HTR-8/SVneo (cell line): ENCODE measurements at regions not wholly inside any gene's neighbourhood (a gene's known extent, or its start where the extent isn't known, plus 50 kb on each side); places are given as distances from the start of the nearest gene placed in this dataset.
"Not testable (repeated sequence)": the region's sequence is repeated elsewhere in the genome, so short reads cannot be mapped to it uniquely, and the experiment has no call there.

Source experiments
- DNase-seq: peaks from one replicate; pipeline ENCODE4 v3.0.0; 2011; ENCODE audit warnings: low spot score, mixed read lengths; ENCODE audit not compliant: insufficient read length
- FAIRE-seq: peaks from 2 replicates; lab custom pipeline; 2011; peaks lifted over from hg19 to GRCh38; lab: Jason Lieb, UNC

DNA sequence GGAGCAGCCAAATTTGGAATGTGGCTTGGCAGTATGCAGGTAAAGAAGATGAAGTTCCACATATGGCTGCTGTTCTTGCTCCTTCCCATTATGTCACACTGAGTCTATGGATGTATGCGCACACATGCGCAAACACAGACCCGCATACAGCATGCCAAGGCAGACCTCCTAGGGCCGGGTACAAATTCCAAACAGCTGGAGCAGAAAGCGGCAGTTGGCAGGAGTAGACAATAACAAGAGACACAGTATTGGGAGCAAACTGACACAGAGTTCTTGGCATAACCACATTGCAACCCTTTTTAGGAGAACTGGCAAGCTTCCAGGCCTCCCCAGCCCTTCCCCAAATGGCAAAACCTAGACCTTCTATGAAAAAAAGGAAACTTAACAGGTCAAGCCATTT, 268.9 kb downstream of the SP3 start:
- FAIRE-seq: no peak
- no peak for DNase-seq

DNA sequence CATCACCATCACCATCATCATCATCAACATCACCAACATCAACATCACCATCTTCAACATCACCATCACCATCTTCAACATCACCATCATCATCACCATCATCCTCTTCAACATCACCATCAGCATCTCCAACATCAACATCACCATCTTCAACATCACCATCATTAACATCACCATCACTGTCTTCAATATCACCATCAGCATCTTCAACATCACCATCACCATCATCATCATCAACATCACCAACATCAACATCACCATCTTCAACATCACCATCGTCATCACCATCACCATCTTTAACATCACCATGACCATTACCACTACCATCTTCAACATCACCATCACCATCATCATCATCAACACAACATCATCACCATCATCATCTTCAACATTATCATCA, 267.2 kb downstream of the SP3 start:
- DNase-seq (no peak), FAIRE-seq (peak; percentile 95)

GRCh38 chr2:173705656-173706055, 259.5 kb downstream of the SP3 start:
- DNase-seq (no peak), FAIRE-seq (no peak)

GRCh38 chr2:173706936-173707335, 258.2 kb downstream of the SP3 start:
- DNase-seq (no peak), FAIRE-seq (no peak)

- FAIRE-seq: no peak
- DNase-seq: no peak
Observed at GRCh38 chr2:173708806-173709205, 256.4 kb downstream of the SP3 start.

- no peak for DNase-seq
- no peak for FAIRE-seq
Observed at GRCh38 chr2:173711816-173712215, 253.4 kb downstream of the SP3 start.

DNA sequence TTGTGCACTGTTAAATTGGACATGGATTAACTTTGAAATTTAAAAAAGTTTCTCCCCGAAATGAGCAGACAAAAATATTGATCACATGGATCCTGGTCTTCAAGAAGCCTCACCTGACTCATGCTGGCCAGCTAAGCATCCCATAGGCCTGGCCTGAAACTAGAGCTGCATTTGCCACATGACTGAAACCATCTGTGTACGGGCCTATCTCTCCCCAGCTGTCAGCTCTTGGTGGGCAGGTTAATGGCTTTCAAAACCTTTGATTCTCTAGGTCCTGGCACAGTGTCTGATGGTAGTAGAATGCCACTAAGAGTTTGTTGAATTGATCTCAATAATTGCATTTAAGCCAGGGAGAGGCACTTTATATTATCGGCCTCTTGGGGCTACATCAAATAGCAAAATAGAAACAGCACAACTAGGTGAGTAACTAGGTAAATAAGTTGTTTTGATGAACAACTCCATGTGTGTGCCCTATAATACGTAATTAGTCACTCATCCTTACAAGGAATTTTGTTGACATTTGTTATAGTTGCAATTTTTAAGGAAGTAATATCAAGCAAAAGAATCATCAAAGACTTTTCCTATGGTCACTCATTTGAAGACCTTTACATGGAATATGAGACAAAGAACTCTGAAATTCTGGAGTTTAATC, 251.1 kb downstream of the SP3 start:
- DNase-seq (no peak), FAIRE-seq (no peak)

DNA sequence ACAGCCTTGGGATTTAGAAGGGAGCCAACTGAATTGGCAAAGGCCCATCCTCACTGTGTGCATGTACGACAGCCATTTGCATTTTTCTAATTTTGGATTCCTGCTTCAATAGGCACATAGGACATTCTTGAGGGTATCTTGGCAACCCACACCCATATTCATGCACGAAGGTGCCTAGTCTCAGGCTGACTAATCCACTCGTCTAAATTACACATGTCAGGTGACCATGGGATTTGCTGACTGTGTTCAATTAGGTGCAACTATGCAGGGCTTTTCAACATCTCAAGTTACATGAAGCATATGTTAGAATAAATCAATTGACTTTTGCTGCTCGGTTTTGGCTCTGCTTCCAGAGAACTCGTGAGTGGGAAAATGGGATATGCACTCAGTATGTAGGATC, 249.7 kb downstream of the SP3 start:
- DNase-seq (no peak), FAIRE-seq (no peak)

- FAIRE-seq: no peak
Observed at GRCh38 chr2:173716458-173717052, 248.6 kb downstream of the SP3 start.

GRCh38 chr2:173719471-173719870, 245.7 kb downstream of the SP3 start:
- no peak for FAIRE-seq

More at GRCh38 chr2:173716458-173717052, 248.6 kb downstream of the SP3 start:
- DNase-seq: no peak

DNA sequence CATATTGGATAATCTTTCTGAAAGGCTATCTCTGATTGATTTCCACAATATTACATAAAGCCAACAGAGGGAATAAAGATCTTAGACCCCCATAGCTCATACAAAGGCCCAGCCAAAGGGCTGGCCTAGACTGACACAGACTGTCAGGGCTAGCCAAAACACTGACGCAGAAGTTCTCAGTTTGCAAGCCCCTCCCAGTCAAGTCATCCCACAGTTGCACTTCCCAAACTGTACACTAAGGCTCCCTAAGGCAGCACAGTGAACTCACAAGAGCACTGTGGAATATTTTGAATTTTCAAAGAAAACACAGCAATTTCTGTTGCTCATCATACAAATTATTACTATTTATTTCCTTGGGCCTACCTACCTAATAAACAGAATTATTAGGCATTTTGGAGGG, 244.9 kb downstream of the SP3 start:
- DNase-seq: no peak
- FAIRE-seq: no peak

More at GRCh38 chr2:173719471-173719870, 245.7 kb downstream of the SP3 start:
- DNase-seq: no peak

- DNase-seq: no peak
- no peak for FAIRE-seq
Observed at GRCh38 chr2:173734797-173735196, 230.4 kb downstream of the SP3 start.

- DNase-seq: not testable (repeated sequence)
Observed at GRCh38 chr2:173737954-173738575, 227.1 kb downstream of the SP3 start.

GRCh38 chr2:173739006-173739405, 226.2 kb downstream of the SP3 start:
- no peak for FAIRE-seq
- no peak for DNase-seq

More at GRCh38 chr2:173737954-173738575, 227.1 kb downstream of the SP3 start:
- FAIRE-seq: not testable (repeated sequence)

- no peak for FAIRE-seq
Observed at GRCh38 chr2:173740639-173741038, 224.5 kb downstream of the SP3 start.

DNA sequence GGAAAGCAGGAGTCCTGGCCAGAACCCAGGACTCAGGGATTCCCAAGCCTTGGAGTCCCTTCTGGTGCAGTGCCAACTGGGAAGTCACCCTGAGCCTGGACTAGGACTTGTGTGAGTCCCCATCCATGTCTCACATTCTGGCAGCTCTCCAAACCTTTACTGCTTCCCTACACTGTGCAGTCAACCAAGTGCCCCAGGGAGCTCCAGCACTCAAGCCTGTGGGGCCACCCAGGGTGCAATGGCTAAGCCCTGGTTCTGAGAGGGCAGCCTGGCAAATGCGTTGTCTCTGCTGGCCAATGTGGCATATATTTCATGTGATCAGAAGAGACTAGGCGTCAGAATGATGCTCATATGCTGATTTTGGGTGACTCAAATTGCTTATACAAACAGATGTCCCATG, 223.4 kb downstream of the SP3 start:
- DNase-seq: no peak
- no peak for FAIRE-seq

More at GRCh38 chr2:173740639-173741038, 224.5 kb downstream of the SP3 start:
- no peak for DNase-seq

GRCh38 chr2:173747035-173747434, 218.1 kb downstream of the SP3 start:
- DNase-seq (no peak), FAIRE-seq (no peak)

DNA sequence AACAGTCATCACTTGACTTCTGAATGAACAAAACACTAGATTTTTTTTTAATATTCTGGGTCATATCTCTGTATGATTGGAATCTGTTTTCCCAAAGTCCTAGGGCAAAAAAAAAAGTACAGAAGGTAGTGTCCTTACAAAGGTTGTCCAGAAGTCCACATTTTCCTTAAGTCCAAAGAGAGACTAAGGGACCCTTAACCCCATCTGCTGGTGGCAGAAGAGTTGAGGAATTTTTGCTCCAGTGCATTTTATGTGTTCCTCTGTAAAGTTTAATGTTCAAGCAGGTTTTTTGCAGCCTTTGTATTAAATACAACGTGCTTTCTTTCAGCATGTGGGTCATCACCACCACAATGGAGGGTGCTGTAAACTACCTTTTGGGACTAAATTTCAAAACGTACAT, 215.9 kb downstream of the SP3 start:
- FAIRE-seq (no peak), DNase-seq (peak; percentile 12)

DNA sequence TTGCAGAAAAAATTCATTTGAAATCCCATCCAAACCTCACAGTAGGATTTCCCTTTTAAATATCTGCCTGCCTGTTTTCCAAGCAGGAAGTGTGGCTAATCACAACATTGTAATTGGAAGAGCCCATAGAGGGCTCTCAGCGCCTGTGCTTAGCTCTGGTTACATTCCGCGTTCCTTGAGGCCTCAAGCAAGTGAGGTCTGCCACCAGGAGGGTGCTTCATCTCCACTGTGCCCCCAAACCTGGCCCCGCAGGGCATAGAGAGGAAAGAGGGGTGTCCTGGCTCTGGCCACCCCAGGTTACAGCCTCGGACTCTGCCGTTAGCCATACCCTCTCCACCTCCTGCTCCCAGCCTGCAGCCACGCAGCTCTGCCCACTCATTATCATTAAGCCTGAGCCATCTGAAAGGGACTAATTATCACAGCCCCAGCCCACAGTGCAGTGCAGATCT, 214.8 kb downstream of the SP3 start:
- FAIRE-seq: no peak
- DNase-seq: no peak

- FAIRE-seq: peak; percentile 82
- DNase-seq: no peak
Observed at GRCh38 chr2:173750831-173751230, 214.3 kb downstream of the SP3 start.

- DNase-seq (no peak), FAIRE-seq (no peak)
Observed at GRCh38 chr2:173751245-173751975, 213.8 kb downstream of the SP3 start.
